ENCODE measurements at regions not wholly inside any gene's neighbourhood (a gene's known extent, or its start where the extent isn't known, plus 50 kb on each side); places are given as distances from the start of the nearest gene placed in this dataset.

DNA sequence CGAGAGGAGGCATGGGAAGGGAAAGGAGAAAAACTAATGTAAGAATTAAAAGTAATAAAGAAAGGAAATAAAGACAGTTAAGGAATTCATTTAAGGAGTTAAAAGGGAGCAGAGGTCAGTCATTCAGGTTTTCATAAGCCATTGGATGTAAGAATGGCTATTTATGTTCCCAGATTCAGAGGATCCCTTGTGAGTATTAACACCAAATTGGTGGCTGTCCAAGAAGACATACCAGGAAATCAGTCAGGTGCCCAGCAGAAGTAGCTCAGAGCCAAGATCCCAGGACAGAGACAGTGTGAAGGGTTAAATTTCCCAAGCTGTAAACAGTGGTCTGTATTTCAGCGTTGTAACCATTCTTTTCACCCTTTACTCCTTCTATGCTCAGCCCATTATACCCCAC lies 550.4 kb downstream of the BCL11A start:
- Histone ChIP-seq H3K4me1 (ENCODE audit: control insufficient read depth in 1 of 2, insufficient read depth in 2 of 2, low read length in 2 of 2) (no peaks in the 10 kb centered on the region), H3K4me3 (ENCODE audit: low read length in 2 of 2) (no peak overlapping the region), H3K27me3 (ENCODE audit: control insufficient read depth in 1 of 2, insufficient read depth in 2 of 2, low read length in 1 of 2) (no peaks in the 10 kb centered on the region), H3K36me3 (ENCODE audit: control insufficient read depth in 1 of 2, insufficient read depth in 2 of 2, low read length in 1 of 2) (no peaks in the 10 kb centered on the region), H3K27ac (ENCODE audit: low read depth in 1 of 2, low read length in 2 of 2) (no peak overlapping the region), H3K9me3 (ENCODE audit: control insufficient read depth, low read length) (no peaks in the 10 kb centered on the region)
- no peak for DNase-seq
- ATAC-seq (ENCODE audit: low FRiP score), result no peak
- intact Hi-C loops (cut with DNase I), result no loop called here
- WGBS, 2 donors, result 69 to 77% methylated on average over 2 of the region's 2 CpGs

GRCh38 chr2:60002183-60002867 lies 551.1 kb downstream of the BCL11A start:
- H3K9me3 ChIP-seq (ENCODE audit: control insufficient read depth, low read length), result no peaks in the 10 kb centered on the region
- no peak for DNase-seq
- H3K27me3 ChIP-seq (ENCODE audit: control insufficient read depth in 1 of 2, insufficient read depth in 2 of 2, low read length in 1 of 2), result no peaks in the 10 kb centered on the region
- no peak overlapping the region for H3K27ac ChIP-seq (ENCODE audit: low read depth in 1 of 2, low read length in 2 of 2)
- H3K36me3 ChIP-seq (ENCODE audit: control insufficient read depth in 1 of 2, insufficient read depth in 2 of 2, low read length in 1 of 2), result no peaks in the 10 kb centered on the region
- H3K4me3 ChIP-seq (ENCODE audit: low read length in 2 of 2), result no peak overlapping the region
- intact Hi-C loops (cut with DNase I), result no loop called here
- no peak for ATAC-seq (ENCODE audit: low FRiP score)
- no peaks in the 10 kb centered on the region for H3K4me1 ChIP-seq (ENCODE audit: control insufficient read depth in 1 of 2, insufficient read depth in 2 of 2, low read length in 2 of 2)
- WGBS, 2 donors, result 84 to 87% methylated on average over 3 of the region's 3 CpGs

DNA sequence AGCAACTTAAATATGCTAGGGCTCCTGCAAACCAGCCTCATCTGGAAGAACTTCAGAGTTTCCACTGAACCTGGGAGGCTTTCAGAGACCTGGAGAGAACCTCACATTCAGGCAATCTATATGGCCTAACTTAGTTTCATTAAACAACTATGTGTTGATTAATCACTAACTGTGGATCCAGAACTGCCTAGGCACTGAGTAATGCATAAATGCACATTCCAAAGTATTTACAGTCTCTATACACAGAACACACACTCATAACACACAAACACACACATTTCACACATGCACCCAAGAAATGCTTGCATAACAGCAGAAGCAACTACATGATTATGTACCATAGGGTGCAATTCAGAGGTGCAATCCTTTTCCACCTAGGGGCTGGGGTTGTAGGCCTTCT lies 552.8 kb downstream of the BCL11A start:
- Histone ChIP-seq H3K4me3 (ENCODE audit: low read length in 2 of 2) (no peak overlapping the region), H3K27ac (ENCODE audit: low read depth in 1 of 2, low read length in 2 of 2) (no peak overlapping the region), H3K36me3 (ENCODE audit: control insufficient read depth in 1 of 2, insufficient read depth in 2 of 2, low read length in 1 of 2) (no peaks in the 10 kb centered on the region), H3K4me1 (ENCODE audit: control insufficient read depth in 1 of 2, insufficient read depth in 2 of 2, low read length in 2 of 2) (no peaks in the 10 kb centered on the region), H3K9me3 (ENCODE audit: control insufficient read depth, low read length) (no peaks in the 10 kb centered on the region), H3K27me3 (ENCODE audit: control insufficient read depth in 1 of 2, insufficient read depth in 2 of 2, low read length in 1 of 2) (no peaks in the 10 kb centered on the region)
- no peak for ATAC-seq (ENCODE audit: low FRiP score)
- intact Hi-C loops (cut with DNase I), result no loop called here
- DNase-seq, result no peak

DNA sequence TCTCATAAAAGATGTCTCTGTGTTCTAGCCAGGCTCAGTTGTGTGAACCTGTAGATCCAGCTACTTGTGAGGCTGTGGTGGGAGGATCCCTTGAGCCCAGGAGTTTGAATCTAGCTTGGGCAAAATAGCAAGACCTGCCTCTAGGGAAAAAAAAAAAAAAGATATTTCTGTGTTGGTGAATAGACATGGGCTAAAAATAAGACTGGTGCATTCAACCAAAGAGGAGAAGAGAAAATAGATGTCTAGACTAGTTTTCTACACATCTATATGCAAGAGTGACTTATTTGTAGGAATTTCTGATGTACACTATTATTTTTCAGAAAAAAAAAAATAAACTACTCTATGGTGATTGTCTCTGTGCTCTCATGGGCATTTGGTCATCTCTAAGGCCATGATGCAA lies 555.1 kb downstream of the BCL11A start:
- DNase-seq (no peak), ATAC-seq (ENCODE audit: low FRiP score) (no peak)
- intact Hi-C loops (cut with DNase I), result no loop called here
- no peak overlapping the region for H3K4me3 ChIP-seq (ENCODE audit: low read length in 2 of 2)
- no peak overlapping the region for H3K27ac ChIP-seq (ENCODE audit: low read depth in 1 of 2, low read length in 2 of 2)
- H3K36me3 ChIP-seq (ENCODE audit: control insufficient read depth in 1 of 2, insufficient read depth in 2 of 2, low read length in 1 of 2), result no peaks in the 10 kb centered on the region
- H3K27me3 ChIP-seq (ENCODE audit: control insufficient read depth in 1 of 2, insufficient read depth in 2 of 2, low read length in 1 of 2), result no peaks in the 10 kb centered on the region
- no peaks in the 10 kb centered on the region for H3K9me3 ChIP-seq (ENCODE audit: control insufficient read depth, low read length)
- H3K4me1 ChIP-seq (ENCODE audit: control insufficient read depth in 1 of 2, insufficient read depth in 2 of 2, low read length in 2 of 2), result no peaks in the 10 kb centered on the region

- Histone ChIP-seq H3K4me1 (ENCODE audit: control insufficient read depth in 1 of 2, insufficient read depth in 2 of 2, low read length in 2 of 2) (no peaks in the 10 kb centered on the region), H3K4me3 (ENCODE audit: low read length in 2 of 2) (no peak overlapping the region), H3K9me3 (ENCODE audit: control insufficient read depth, low read length) (no peaks in the 10 kb centered on the region), H3K36me3 (ENCODE audit: control insufficient read depth in 1 of 2, insufficient read depth in 2 of 2, low read length in 1 of 2) (no peaks in the 10 kb centered on the region), H3K27me3 (ENCODE audit: control insufficient read depth in 1 of 2, insufficient read depth in 2 of 2, low read length in 1 of 2) (no peaks in the 10 kb centered on the region), H3K27ac (ENCODE audit: low read depth in 1 of 2, low read length in 2 of 2) (no peak overlapping the region)
- WGBS, 2 donors, result 95 to 97% methylated on average over 3 of the region's 3 CpGs
- ATAC-seq (ENCODE audit: low FRiP score) (no peak), DNase-seq (no peak)
- intact Hi-C loops (cut with DNase I), result no loop called here
Measured at GRCh38 chr2:59997371-59997770, 556.1 kb downstream of the BCL11A start.

GRCh38 chr2:59996855-59997254 lies 556.6 kb downstream of the BCL11A start:
- Histone ChIP-seq H3K9me3 (ENCODE audit: control insufficient read depth, low read length) (no peaks in the 10 kb centered on the region), H3K4me1 (ENCODE audit: control insufficient read depth in 1 of 2, insufficient read depth in 2 of 2, low read length in 2 of 2) (no peaks in the 10 kb centered on the region), H3K27me3 (ENCODE audit: control insufficient read depth in 1 of 2, insufficient read depth in 2 of 2, low read length in 1 of 2) (no peaks in the 10 kb centered on the region), H3K4me3 (ENCODE audit: low read length in 2 of 2) (no peak overlapping the region), H3K27ac (ENCODE audit: low read depth in 1 of 2, low read length in 2 of 2) (no peak overlapping the region), H3K36me3 (ENCODE audit: control insufficient read depth in 1 of 2, insufficient read depth in 2 of 2, low read length in 1 of 2) (no peaks in the 10 kb centered on the region)
- 80 to 95% methylated on average over 3 of the region's 3 CpGs for WGBS, 2 donors
- intact Hi-C loops (cut with DNase I), result no loop called here
- ATAC-seq (ENCODE audit: low FRiP score) (no peak), DNase-seq (no peak)

DNA sequence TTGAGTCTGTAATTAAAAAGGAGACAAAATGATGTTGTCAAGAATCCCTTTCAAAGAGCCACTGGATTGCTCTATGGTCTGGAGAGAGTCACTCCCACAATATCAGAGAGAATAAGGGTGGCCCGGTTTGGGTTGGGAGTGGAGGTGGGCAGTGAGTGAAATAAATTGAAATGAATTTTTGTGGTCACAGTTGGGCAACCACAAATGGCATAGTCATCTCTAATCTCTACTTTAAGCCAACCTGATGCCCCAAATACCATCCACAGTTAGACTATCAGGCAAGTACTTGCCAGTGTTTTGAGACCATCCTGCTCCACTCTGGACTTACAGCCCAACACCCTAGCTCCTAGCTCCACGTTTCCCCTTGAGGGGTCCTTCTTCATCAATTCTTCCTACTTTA lies 559.7 kb downstream of the BCL11A start:
- intact Hi-C loops (cut with DNase I), result no loop called here
- Histone ChIP-seq H3K27ac (ENCODE audit: low read depth in 1 of 2, low read length in 2 of 2) (no peak overlapping the region), H3K27me3 (ENCODE audit: control insufficient read depth in 1 of 2, insufficient read depth in 2 of 2, low read length in 1 of 2) (no peaks in the 10 kb centered on the region), H3K36me3 (ENCODE audit: control insufficient read depth in 1 of 2, insufficient read depth in 2 of 2, low read length in 1 of 2) (no peaks in the 10 kb centered on the region), H3K9me3 (ENCODE audit: control insufficient read depth, low read length) (no peaks in the 10 kb centered on the region), H3K4me3 (ENCODE audit: low read length in 2 of 2) (no peak overlapping the region), H3K4me1 (ENCODE audit: control insufficient read depth in 1 of 2, insufficient read depth in 2 of 2, low read length in 2 of 2) (no peaks in the 10 kb centered on the region)
- no peak for DNase-seq
- ATAC-seq (ENCODE audit: low FRiP score), result no peak
- WGBS, 2 donors, result 82 to 87% methylated on average over 2 of the region's 2 CpGs

GRCh38 chr2:59988341-59988740 lies 565.1 kb downstream of the BCL11A start:
- ATAC-seq (ENCODE audit: low FRiP score) (no peak), DNase-seq (no peak)
- H3K27me3 ChIP-seq (ENCODE audit: control insufficient read depth in 1 of 2, insufficient read depth in 2 of 2, low read length in 1 of 2), result no peaks in the 10 kb centered on the region
- no peaks in the 10 kb centered on the region for H3K4me1 ChIP-seq (ENCODE audit: control insufficient read depth in 1 of 2, insufficient read depth in 2 of 2, low read length in 2 of 2)
- no peaks in the 10 kb centered on the region for H3K36me3 ChIP-seq (ENCODE audit: control insufficient read depth in 1 of 2, insufficient read depth in 2 of 2, low read length in 1 of 2)
- intact Hi-C loops (cut with DNase I), result no loop called here
- H3K4me3 ChIP-seq (ENCODE audit: low read length in 2 of 2), result no peak overlapping the region
- no peaks in the 10 kb centered on the region for H3K9me3 ChIP-seq (ENCODE audit: control insufficient read depth, low read length)
- H3K27ac ChIP-seq (ENCODE audit: low read depth in 1 of 2, low read length in 2 of 2), result no peak overlapping the region

DNA sequence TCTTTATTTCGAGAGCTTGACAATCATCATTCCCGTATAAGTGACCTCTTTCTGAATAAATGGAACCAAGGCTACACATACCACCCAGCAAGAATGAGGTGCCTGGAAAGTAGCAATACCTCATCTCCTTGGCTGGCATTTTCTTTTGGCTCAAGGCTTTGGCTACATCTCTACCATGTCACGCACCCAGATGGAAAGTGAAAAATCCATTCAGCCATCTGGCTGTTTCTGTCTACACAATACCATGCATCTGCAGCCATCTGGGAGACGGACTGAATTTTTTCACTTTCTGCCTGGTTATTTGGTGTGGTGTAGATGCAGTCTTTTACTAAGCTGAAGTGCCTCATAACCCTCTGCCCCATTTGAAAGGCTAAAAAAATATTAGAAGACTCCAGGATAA lies 566.9 kb downstream of the BCL11A start:
- WGBS, 2 donors, result 34 to 43% methylated on average over 4 of the region's 4 CpGs
- ATAC-seq (ENCODE audit: low FRiP score), result no peak
- H3K4me1 ChIP-seq (ENCODE audit: control insufficient read depth in 1 of 2, insufficient read depth in 2 of 2, low read length in 2 of 2), result no peaks in the 10 kb centered on the region
- H3K27me3 ChIP-seq (ENCODE audit: control insufficient read depth in 1 of 2, insufficient read depth in 2 of 2, low read length in 1 of 2), result no peaks in the 10 kb centered on the region
- H3K9me3 ChIP-seq (ENCODE audit: control insufficient read depth, low read length), result no peaks in the 10 kb centered on the region
- H3K4me3 ChIP-seq (ENCODE audit: low read length in 2 of 2), result no peak overlapping the region
- intact Hi-C loops (cut with DNase I), result no loop called here
- H3K27ac ChIP-seq (ENCODE audit: low read depth in 1 of 2, low read length in 2 of 2), result no peak overlapping the region
- no peak for DNase-seq
- H3K36me3 ChIP-seq (ENCODE audit: control insufficient read depth in 1 of 2, insufficient read depth in 2 of 2, low read length in 1 of 2), result no peaks in the 10 kb centered on the region
